HFF-Myc (cell line): ENCODE measurements at regions not wholly inside any gene's neighbourhood (a gene's known extent, or its start where the extent isn't known, plus 50 kb on each side); places are given as distances from the start of the nearest gene placed in this dataset.
"Not testable (repeated sequence)": the region's sequence is repeated elsewhere in the genome, so short reads cannot be mapped to it uniquely, and the experiment has no call there.

Experiments used
- DNase-seq: peaks from one replicate; pipeline ENCODE4 v3.0.0-alpha.2; 2011; ENCODE audit warnings: low read depth; ENCODE audit errors: extremely low read depth
- H3K4me3 ChIP-seq: replicated peaks from 2 replicates; pipeline ENCODE4 v1.5.1; 2011; ENCODE audit warnings: low read depth, mild to moderate bottlenecking, control low read depth, low read length
- TF ChIP-seq, protein P1 (sequence below): IDR thresholded peaks from 2 replicates; pipeline ENCODE4 v1.5.1; 2012; ENCODE audit warnings: mild to moderate bottlenecking, low read depth, low read length, control low read depth; ENCODE audit errors: missing control alignments

DNA sequence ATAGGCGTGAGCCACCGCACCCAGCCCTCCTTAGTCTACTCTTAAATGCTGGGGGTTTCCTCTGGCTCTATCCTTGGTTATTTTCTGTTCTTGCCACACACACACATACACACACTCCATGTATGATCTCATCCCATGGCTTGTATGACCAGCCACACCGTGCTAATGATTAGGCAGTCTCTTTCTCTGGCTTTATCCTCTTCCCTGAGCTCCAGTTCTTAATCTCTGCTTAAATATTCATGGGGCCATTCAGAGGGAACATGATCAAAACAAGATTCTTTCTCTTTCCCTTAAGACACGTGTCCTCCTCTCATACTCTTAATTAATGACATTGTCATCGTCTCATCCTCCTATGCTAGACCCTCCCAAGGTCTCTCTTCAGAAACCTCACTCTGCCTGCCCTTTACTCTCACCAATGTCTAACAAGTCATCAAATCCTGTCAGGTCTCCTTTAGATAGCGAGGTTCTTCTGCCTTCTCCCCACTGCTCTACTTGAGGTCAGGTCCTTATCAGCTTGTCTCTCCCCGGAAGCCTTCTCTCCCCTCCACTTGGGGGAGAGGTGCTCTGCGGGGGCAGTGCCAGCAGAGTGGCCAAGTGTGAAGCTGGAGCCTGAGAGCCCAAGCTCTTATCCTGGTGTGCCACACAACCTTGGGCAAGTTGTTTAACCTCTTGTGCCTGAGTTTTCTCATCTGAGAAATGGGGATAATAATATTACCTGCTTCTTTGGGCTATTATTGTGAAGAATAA is 83.0 kb upstream of the GNG12 start:
- DNase-seq, result no peak
- no peak overlapping the region for H3K4me3 ChIP-seq
- TF ChIP-seq, protein P1, sequence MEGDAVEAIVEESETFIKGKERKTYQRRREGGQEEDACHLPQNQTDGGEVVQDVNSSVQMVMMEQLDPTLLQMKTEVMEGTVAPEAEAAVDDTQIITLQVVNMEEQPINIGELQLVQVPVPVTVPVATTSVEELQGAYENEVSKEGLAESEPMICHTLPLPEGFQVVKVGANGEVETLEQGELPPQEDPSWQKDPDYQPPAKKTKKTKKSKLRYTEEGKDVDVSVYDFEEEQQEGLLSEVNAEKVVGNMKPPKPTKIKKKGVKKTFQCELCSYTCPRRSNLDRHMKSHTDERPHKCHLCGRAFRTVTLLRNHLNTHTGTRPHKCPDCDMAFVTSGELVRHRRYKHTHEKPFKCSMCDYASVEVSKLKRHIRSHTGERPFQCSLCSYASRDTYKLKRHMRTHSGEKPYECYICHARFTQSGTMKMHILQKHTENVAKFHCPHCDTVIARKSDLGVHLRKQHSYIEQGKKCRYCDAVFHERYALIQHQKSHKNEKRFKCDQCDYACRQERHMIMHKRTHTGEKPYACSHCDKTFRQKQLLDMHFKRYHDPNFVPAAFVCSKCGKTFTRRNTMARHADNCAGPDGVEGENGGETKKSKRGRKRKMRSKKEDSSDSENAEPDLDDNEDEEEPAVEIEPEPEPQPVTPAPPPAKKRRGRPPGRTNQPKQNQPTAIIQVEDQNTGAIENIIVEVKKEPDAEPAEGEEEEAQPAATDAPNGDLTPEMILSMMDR, result no peak

DNA sequence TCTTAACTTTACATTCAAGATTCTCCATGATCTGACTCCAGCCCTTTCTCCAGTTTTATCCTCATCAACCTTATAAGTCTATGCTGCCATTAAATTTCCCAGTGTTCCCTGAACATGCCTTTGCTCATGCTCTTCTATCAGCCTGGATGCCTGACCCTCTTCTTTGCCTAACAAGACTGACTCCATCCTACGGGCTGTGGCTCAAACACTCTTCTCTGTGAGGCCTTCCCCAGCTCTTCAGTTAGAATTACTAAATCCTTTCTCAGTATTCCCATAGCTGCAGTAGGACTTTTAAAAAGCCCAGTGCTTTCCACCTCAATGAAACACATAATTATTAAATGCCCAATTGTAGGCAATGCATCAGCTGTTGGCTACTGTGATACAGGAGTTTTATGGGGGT is 76.5 kb upstream of the GNG12 start:
- TF ChIP-seq, protein P1, result no peak
- H3K4me3 ChIP-seq, result no peak overlapping the region
- DNase-seq, result no peak

DNA sequence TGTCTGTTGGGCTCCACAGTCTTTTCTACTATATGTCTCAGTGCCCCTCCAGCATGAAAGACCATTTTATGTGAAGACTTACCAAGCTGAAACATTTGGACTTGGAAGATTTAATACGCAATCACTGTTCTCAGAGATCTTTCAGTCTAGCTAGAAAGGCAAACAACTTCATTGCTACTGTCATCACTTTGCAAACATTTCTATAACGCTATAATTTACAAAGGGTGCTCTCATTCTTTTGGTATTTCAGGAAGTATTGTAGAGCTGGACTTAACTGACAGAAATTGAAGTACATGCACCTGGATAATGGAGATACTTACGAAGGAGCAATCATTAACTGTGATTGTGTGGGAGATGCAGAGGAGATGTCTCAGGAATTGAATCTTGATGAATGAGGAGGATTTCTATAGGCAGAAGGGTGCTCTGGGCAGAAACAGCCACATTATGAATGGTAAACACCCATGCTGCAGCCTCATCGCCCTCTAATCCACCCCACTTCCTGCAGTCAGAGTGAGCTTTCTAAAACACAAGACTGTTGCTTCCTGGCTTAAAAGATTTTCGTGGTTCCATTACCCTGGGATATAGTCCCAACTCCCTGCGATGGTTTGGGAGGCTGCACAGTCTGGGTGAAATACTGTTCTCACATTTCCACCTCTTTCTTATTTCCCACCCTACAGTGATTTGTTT is 75.1 kb upstream of the GNG12 start:
- TF ChIP-seq, protein P1, result no peak
- DNase-seq, result no peak
- no peak overlapping the region for H3K4me3 ChIP-seq

DNA sequence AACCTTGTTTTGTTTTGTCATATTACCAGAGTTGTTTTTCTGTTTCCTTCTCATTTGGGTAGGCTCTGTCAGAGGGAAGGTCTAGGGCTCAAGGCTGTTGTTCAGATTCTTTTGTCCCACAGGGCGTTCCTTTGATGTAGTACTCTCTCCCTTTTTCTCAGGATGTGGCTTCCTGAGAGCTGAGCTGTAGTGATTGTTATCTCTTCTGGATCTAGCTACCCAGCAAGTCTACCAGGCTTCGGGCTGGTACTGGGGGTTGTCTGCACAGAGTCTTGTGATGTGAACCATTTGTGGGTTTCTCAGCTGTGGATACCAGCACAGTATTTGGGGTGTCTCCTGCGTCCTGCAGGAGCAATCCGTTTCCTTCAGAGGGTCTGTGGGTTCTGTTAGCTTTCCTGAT is 74.2 kb upstream of the GNG12 start:
- not testable (repeated sequence) for DNase-seq, H3K4me3 ChIP-seq

DNA sequence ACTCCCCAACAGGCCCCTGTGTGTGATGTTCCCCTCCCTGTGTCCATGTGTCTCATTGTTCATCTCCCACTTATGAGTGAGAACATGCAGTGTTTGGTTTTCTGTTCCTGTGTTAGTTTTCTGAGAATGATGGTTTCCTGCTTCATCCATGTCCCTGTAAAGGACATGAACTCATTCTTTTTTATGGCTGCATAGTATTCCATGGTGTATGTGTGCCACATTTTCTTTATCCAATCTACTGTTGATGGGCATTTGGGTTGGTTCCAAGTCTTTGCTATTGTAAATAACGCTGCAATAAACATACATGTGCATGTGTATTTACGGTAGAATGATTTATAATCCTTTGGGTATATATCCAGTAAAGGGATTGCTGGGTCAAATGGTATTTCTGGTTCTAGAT is 72.7 kb upstream of the GNG12 start:
- DNase-seq, H3K4me3 ChIP-seq: not testable (repeated sequence)

DNA sequence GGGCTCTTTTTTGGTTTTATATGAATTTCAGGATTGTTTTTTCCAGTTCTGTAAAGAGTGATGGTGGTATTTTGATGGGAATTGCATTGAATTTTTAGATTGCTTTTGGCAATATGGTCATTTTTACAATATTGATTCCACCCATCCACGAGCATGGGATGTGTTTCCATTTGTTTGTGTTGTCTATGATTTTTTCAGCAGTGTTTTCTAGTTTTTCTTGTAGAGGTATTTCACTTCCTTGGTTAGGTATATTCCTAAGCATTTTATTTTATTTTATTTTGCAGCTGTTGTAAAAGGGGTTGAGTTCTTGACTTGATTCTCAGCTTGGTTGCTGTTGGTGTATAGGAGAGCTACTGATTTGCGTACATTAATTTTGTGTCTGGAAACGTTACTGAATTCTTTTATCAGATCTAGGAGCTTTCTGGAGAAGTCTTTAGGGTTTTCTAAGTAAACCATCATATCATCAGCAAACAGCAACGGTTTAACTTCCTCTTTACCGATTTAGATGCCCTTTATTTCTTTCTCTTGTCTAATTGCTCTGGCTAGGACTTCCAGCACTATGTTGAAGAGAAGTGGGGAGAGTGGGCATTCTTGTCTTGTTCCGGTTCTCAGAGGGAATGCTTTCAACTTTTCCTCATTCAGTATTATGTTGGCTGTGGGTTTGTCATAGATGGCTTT is 69.4 kb upstream of the GNG12 start:
- not testable (repeated sequence) for H3K4me3 ChIP-seq, DNase-seq

DNA sequence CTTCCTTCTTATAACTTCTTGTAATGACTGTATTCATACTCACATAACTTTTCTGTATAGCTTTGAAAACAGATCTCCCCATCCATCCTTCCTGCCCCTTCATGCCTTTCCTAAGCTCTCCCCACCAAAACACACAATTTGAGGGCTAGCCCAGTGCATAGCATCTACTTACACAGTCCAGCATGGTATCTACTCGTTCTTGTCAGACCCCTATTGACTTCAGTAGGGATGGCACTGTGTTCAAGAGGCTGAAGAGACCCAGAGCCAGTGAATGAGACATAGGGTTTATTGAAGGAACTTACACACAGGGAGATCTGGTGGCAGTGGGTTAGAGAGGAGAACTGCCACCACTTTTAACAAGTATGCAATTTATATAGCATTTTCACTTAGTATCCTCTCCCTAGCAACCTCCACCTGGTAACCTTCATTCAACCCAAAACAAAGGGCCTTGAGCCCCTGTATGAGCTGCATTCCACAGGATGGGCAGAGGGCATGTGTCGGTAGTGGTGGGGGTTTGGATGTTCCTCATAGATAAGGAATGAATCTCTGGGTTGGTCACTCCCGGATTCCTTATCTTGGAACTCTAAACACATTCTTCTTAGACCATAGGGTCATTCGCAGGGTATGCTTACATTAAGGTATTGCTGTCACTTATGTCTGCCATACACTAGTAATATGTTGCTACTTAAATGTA is 64.9 kb upstream of the GNG12 start:
- no peak overlapping the region for H3K4me3 ChIP-seq

More for the DNA sequence above, 64.9 kb upstream of the GNG12 start:
- TF ChIP-seq, protein P1, result no peak
- no peak for DNase-seq
